ACHN (cell line): ENCODE measurements at regions not wholly inside any gene's neighbourhood (a gene's known extent, or its start where the extent isn't known, plus 50 kb on each side); places are given as distances from the start of the nearest gene placed in this dataset.
"Not testable (repeated sequence)": the region's sequence is repeated elsewhere in the genome, so short reads cannot be mapped to it uniquely, and the experiment has no call there.

ENCODE experiments used
- DNase-seq: peaks from one replicate; pipeline ENCODE4 v3.0.0-alpha.2; 2015
- in situ Hi-C: cut with HindIII; loops from 2 replicates; pipeline ENCODE4 v1.10.0; 2017; ENCODE audit warnings: low sequenced_read_pairs, low pct_ligation_motif_present, low pct_unique_long_range_greater_than_20kb

GRCh38 chr13:53250977-53251376 lies 222.4 kb downstream of the OLFM4 start:
- in situ Hi-C loops, result no loop called here
- DNase-seq, result no peak

GRCh38 chr13:53254500-53254899 lies 225.9 kb downstream of the OLFM4 start:
- peak; percentile 19 for DNase-seq
- in situ Hi-C loops, result no loop called here

GRCh38 chr13:53255795-53256194 lies 227.2 kb downstream of the OLFM4 start:
- DNase-seq, result no peak
- in situ Hi-C loops, result no loop called here

- in situ Hi-C loops, result no loop called here
- DNase-seq, result no peak
Observed at GRCh38 chr13:53260594-53260993, 232.0 kb downstream of the OLFM4 start.

- in situ Hi-C loops, result no loop called here
- DNase-seq, result no peak
Observed at GRCh38 chr13:53264751-53265385, 236.3 kb downstream of the OLFM4 start.

- no peak for DNase-seq
- in situ Hi-C loops, result no loop called here
Observed at GRCh38 chr13:53266757-53267156, 238.1 kb downstream of the OLFM4 start.

- in situ Hi-C loops, result no loop called here
- no peak for DNase-seq
Observed at GRCh38 chr13:53269634-53270033, 241.0 kb downstream of the OLFM4 start.

GRCh38 chr13:53272873-53273272 lies 244.3 kb downstream of the OLFM4 start:
- no peak for DNase-seq
- in situ Hi-C loops, result no loop called here

GRCh38 chr13:53276265-53276664 lies 247.7 kb downstream of the OLFM4 start:
- in situ Hi-C loops, result no loop called here
- no peak for DNase-seq

- no peak for DNase-seq
- in situ Hi-C loops, result no loop called here
Observed at GRCh38 chr13:53281677-53282076, 253.1 kb downstream of the OLFM4 start.

GRCh38 chr13:53285896-53286430 lies 257.4 kb downstream of the OLFM4 start:
- no peak for DNase-seq
- in situ Hi-C loops, result no loop called here

GRCh38 chr13:53298396-53298795 lies 269.8 kb downstream of the OLFM4 start:
- DNase-seq, result no peak
- in situ Hi-C loops, result no loop called here

GRCh38 chr13:53301449-53301848 lies 272.8 kb downstream of the OLFM4 start:
- in situ Hi-C loops, result no loop called here
- no peak for DNase-seq

GRCh38 chr13:53305419-53305818 lies 276.8 kb downstream of the OLFM4 start:
- DNase-seq, in situ Hi-C loops: not testable (repeated sequence)

GRCh38 chr13:53310786-53311185 lies 282.2 kb downstream of the OLFM4 start:
- no peak for DNase-seq
- in situ Hi-C loops, result no loop called here

- in situ Hi-C loops, result no loop called here
- DNase-seq, result no peak
Observed at GRCh38 chr13:53311561-53311960, 282.9 kb downstream of the OLFM4 start.

- DNase-seq, result no peak
- in situ Hi-C loops, result no loop called here
Observed at GRCh38 chr13:53321296-53321801, 292.7 kb downstream of the OLFM4 start.

- in situ Hi-C loops, result no loop called here
- DNase-seq, result no peak
Observed at GRCh38 chr13:53324656-53325055, 296.0 kb downstream of the OLFM4 start.

GRCh38 chr13:53326716-53327115 lies 298.1 kb downstream of the OLFM4 start:
- no peak for DNase-seq
- in situ Hi-C loops, result no loop called here

GRCh38 chr13:53327680-53328315 lies 299.2 kb downstream of the OLFM4 start:
- DNase-seq, result no peak
- in situ Hi-C loops, result no loop called here
